ENCODE measurements at regions not wholly inside any gene's neighbourhood (a gene's known extent, or its start where the extent isn't known, plus 50 kb on each side); places are given as distances from the start of the nearest gene placed in this dataset.

GRCh38 chr22:22087854-22088657, 105.5 kb upstream of the TOP3B start:
- H4K8ac ChIP-seq (ENCODE audit: extremely low read depth, insufficient read depth, low read length) = no peak overlapping the region
- H4K20me1 ChIP-seq (replicated peaks in 1 of 2; ENCODE audit: control insufficient read depth in 1 of 2, insufficient read depth in 2 of 2, low read length in 2 of 2) = peaks cover 0 to 8% of the 10 kb centered on the region in 2 experiments
- no peak overlapping the region for H3K18ac ChIP-seq (ENCODE audit: extremely low read depth, low read length)
- H3K14ac ChIP-seq (ENCODE audit: insufficient read length) = no peak overlapping the region
- H3K9ac ChIP-seq (replicated peaks in 1 of 4; ENCODE audit: extremely low read depth in 1 of 4, low read depth in 3 of 4, low read length in 3 of 4) = no peak overlapping the region
- peaks cover 69 to 100% (median 97%) of the 10 kb centered on the region in 4 experiments for H3K27me3 ChIP-seq (replicated peaks in 1 of 4; ENCODE audit: control insufficient read depth in 3 of 4, extremely low read depth in 1 of 4, insufficient read depth in 3 of 4, low read length in 3 of 4)
- CTCF ChIA-PET (ENCODE audit: partially characterized antibody) = interaction anchor here (0.8 to 1.6 kb wide), 3 partner anchors 15 to 27 kb away, joined by 3 to 6 read pairs (median 4); no protein-coding TSS in a partner anchor
- no peak overlapping the region for H2BK5ac ChIP-seq (ENCODE audit: low read depth, low read length)
- no peak overlapping the region for H3K4me2 ChIP-seq (ENCODE audit: insufficient read depth in 1 of 2, low read depth in 2 of 2, low read length in 2 of 2)
- WGBS, 2 experiments (ENCODE audit: extremely low coverage in 1 of 2, insufficient coverage in 1 of 2, insufficient read length in 1 of 2, insufficient replicate concordance in 2 of 2, low coverage in 1 of 2, low lambda C conversion rate in 2 of 2, missing lambda C conversion rate in 1 of 2) = 82% methylated on average over 10 of the region's 10 CpGs; no CpG with 5 or more reads in 1 of the 2 experiments
- no peak overlapping the region for H2AFZ ChIP-seq (ENCODE audit: low read length)
- H2BK12ac ChIP-seq (ENCODE audit: low read depth, low read length) = no peak overlapping the region
- no peaks in the 10 kb centered on the region for H3K4me1 ChIP-seq (replicated peaks in 1 of 4; ENCODE audit: control insufficient read depth in 3 of 4, insufficient read depth in 4 of 4, low read length in 3 of 4)
- no peaks in the 10 kb centered on the region for H3K79me2 ChIP-seq (ENCODE audit: control insufficient read depth in 1 of 2, insufficient read depth in 2 of 2, low read length in 2 of 2)
- H3K56ac ChIP-seq (replicated peaks; ENCODE audit: insufficient read length, low read depth, low read length) = no peak overlapping the region
- no peaks in the 10 kb centered on the region for H3K23me2 ChIP-seq (ENCODE audit: low read depth, low read length)
- H2BK20ac ChIP-seq (ENCODE audit: low read length) = no peak overlapping the region
- no peak for DNase-seq (ENCODE audit: low read depth in 1 of 2, low spot score in 2 of 2)
- no peak overlapping the region for H3K23ac ChIP-seq (ENCODE audit: insufficient read length)
- no peak overlapping the region for H4K5ac ChIP-seq (ENCODE audit: insufficient read length, low read depth, low read length)
- no peak overlapping the region for H2BK15ac ChIP-seq (ENCODE audit: low read length)
- H3K79me1 ChIP-seq (ENCODE audit: low read depth, low read length) = no peaks in the 10 kb centered on the region
- no peaks in the 10 kb centered on the region for H3K9me3 ChIP-seq (ENCODE audit: insufficient read depth in 2 of 2, low read depth in 1 of 2, low read length in 1 of 2)
- no peak overlapping the region for H2BK120ac ChIP-seq (replicated peaks; ENCODE audit: low read depth, low read length)
- FAIRE-seq = no peak
- POLR2A ChIA-PET (ENCODE audit: partially characterized antibody) = no interaction called here
- no peak overlapping the region for H3K4ac ChIP-seq (replicated peaks; ENCODE audit: insufficient read length, low read depth, low read length)
- no peak overlapping the region for H3K27ac ChIP-seq (ENCODE audit: low read depth, low read length)
- H2AK5ac ChIP-seq (ENCODE audit: low read depth, low read length) = no peak overlapping the region
- no peak overlapping the region for H3K4me3 ChIP-seq (ENCODE audit: extremely low read depth in 1 of 4, insufficient read depth in 2 of 4, low read depth in 3 of 4, low read length in 4 of 4)
- H4K91ac ChIP-seq (replicated peaks; ENCODE audit: insufficient read length, low read length) = no peak overlapping the region
- no peaks in the 10 kb centered on the region for H3K36me3 ChIP-seq (ENCODE audit: control insufficient read depth in 2 of 4, insufficient read depth in 4 of 4, low read length in 3 of 4)
- no peak for TF ChIP-seq CBX5 (IDR thresholded peaks at IDR 0.05; ENCODE audit: low read depth, low read length)
- no peak for TF ChIP-seq RNF2 (IDR thresholded peaks at IDR 0.05; ENCODE audit: borderline replicate concordance, low read depth, low read length, missing control alignments, poor library complexity, severe bottlenecking)
- no peak for TF ChIP-seq ATF3 (IDR thresholded peaks at IDR 0.05; ENCODE audit: insufficient read depth, low read depth, low read length)
- TF ChIP-seq ASH2L (IDR thresholded peaks at IDR 0.05; ENCODE audit: low read length) = no peak
- no peak for TF ChIP-seq RAD21 (IDR thresholded peaks at IDR 0.05 in 1 of 2, conservative IDR thresholded peaks at IDR 0.05 in 1 of 2; ENCODE audit: low read depth in 2 of 2, low read length in 2 of 2)
- no peak for TF ChIP-seq ZNF274 (IDR thresholded peaks at IDR 0.05; ENCODE audit: borderline replicate concordance, extremely low read depth, low read length)
- no peak for TF ChIP-seq NRF1 (IDR thresholded peaks at IDR 0.05; ENCODE audit: low read depth, low read length)
